ENCODE measurements at regions not wholly inside any gene's neighbourhood (a gene's known extent, or its start where the extent isn't known, plus 50 kb on each side); places are given as distances from the start of the nearest gene placed in this dataset.

GRCh38 chr10:21330628-21331020, 194.9 kb downstream of the SKIDA1 start:
- TF ChIP-seq CTCF (conservative IDR thresholded peaks at IDR 0.05) (no peak), EZH2 (IDR thresholded peaks at IDR 0.05; ENCODE audit: low read depth) (no peak)
